Hematopoietic multipotent progenitor cell treated with erythropoietin and hydrocortisone succinate and interleukin-3 and kit ligand, for 4 days (in vitro differentiated cells): ENCODE measurements at regions not wholly inside any gene's neighbourhood (a gene's known extent, or its start where the extent isn't known, plus 50 kb on each side); places are given as distances from the start of the nearest gene placed in this dataset.
"Not testable (repeated sequence)": the region's sequence is repeated elsewhere in the genome, so short reads cannot be mapped to it uniquely, and the experiment has no call there.

Source experiments
- DNase-seq: peaks from one replicate; pipeline ENCODE4 v3.0.0-alpha.2; 2015

DNA sequence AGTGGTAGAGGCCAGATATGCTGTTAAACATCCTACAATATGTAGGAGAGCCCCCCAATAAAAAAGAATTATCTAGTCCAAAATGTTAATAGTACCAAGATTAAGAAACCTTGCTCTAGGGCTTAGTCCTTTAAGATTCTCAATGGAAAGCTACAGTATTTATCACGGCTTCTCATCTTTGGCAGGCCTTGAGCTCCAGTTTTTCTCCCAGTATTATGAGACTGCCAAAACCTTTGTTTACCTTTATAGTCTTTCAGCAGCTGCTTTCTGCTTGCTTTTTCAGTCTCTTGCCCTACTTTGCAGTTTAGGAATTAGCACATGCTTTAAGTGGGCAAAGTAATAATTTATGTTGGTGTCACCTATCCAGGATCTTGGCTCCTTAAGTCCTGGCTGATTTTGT lies 59.7 kb downstream of the NHLRC1 start:
- DNase-seq: no peak

DNA sequence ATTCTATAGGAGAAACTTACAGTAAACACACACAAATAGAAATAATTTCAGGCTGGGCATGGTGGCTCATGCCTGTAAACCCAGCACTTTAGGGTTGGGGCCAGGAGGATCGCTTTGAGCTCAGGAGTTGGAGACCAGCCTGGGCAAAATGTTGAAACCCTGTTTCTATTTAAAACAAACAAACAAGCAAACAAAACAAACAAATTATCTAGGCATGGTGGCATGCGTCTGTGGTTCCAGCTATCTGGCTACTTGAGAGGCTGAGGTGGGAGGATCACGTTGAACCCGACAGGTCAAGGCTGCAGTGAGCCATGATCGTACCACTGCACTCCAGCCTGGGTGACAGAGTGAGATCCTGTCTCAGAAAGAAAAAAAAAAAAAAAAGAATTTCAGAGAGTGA lies 64.0 kb downstream of the NHLRC1 start:
- no peak for DNase-seq

DNA sequence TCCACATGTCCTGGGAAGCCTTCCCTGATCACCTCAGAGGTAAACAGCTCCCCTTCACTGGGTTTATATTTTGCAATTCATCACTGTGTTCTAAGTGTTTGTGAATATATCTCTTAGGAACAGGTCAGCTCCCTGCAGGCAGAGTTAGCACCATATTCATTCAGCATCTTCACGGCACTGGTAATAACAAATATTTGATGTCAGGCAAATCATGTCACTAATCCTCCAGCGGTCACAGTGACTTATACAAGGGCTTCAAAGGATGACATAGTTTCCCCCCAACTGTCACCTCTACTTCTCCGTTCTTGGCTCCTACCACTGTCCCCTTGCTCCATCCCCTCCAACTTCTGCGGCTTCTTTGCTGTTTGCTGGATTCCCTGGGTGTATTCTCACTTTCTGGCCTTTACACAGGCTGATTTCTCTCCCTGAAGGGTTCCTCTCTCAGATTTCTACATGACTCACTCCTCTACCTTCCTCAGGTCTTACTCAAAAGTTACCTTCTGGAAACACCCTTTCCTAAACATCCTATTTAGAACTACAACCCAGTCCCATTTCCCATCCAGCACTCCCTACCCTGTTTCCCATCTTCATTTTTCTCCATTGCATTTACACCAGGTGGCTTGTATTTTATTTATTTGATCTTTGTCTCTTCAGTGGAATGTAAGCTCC lies 66.6 kb downstream of the NHLRC1 start:
- DNase-seq: no peak

DNA sequence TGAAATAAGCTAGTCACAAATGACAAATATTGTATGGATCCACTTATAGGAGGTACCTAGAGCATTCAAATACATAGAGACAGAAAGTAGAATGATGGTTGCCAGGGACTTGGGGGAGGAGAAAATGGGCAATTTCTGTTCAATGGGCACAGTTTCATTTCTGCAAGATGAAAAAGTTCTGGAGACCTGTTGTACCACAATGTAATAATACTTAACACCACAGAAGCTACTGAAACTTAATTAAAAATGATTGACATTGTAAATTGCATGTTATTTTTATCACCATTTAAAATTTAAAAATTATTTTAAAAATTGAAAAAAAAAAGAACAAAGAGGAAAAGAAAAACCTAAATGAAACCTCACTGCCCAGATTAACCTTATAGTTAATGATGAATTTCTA lies 67.4 kb downstream of the NHLRC1 start:
- no peak for DNase-seq

DNA sequence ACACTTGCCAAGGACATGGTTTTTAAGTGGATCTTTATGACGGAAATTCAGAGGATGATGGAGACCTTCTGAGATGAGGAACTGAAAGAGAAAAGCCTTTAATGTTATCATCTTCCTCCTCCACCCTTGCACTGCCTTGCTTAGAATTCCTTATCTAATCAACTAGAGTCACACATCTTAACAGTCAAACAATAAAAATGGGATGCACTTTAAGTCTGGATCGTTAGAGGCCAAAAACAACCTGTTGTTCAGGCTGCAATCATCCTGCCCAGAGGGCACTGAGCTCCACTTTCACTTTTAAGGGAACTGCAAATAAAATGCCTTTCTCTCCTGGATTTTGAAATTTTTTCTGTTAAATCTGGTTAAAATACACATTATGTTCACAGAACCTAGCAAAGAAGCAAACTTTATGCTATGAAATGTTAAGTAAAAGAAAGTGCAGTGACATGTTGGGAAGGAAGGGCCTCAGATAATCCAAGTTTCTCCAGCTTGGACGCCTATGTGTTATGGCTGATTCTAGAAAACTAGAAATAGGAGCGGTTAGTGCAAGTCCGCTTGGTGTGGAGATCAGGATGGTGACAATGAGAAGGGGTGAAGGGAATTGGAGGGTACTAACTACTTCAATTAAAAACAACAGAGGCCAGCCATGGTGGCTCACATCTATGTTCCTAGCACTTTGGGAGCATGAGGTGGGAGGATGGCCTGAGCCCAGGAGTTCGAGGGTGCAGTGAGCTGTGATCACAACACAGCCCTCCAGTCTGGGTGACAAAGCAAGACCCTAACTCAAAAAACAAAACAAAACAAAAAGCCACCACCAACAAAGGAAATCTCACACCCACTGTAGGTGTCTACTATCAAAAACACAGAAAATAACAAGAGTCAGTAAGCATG lies 66.4 kb upstream of the KIF13A start:
- DNase-seq: peak; percentile 85

DNA sequence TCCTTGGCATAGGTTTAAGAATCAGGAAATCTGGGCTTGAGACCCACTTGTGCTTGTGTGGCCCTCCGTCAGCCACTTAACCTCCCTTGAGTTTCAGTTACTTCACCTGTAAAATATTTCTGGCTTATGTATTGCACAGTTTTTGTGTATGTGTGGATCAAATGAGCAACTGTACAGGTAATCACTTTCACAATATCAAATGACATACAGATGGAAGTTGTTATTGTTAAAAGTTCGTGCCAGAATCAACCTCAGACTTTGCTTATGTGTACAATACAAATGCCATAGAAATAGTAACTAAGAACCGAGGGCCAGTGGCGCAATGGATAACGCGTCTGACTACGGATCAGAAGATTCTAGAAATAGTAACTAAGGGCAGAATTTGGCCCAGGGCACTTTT lies 65.6 kb upstream of the KIF13A start:
- no peak for DNase-seq

DNA sequence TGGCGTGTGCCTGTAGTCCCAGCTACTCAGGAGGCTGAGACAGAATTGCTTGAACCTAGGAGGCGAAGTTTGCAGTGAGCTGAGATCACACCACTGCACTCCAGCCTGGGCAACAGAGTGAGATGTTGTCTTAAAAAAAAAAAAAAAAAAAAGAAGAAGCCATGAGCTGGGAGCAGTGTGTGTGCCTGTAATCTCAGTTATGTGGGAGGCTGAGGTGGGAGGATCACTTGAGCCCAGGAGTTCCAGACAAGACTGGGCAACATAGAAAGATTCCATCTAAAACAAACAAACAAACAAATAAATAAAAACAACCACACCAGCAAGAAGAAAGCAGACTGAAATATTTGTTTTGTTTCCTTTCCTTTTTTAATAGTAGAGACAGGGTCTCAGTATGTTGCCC lies 62.2 kb upstream of the KIF13A start:
- DNase-seq: no peak

DNA sequence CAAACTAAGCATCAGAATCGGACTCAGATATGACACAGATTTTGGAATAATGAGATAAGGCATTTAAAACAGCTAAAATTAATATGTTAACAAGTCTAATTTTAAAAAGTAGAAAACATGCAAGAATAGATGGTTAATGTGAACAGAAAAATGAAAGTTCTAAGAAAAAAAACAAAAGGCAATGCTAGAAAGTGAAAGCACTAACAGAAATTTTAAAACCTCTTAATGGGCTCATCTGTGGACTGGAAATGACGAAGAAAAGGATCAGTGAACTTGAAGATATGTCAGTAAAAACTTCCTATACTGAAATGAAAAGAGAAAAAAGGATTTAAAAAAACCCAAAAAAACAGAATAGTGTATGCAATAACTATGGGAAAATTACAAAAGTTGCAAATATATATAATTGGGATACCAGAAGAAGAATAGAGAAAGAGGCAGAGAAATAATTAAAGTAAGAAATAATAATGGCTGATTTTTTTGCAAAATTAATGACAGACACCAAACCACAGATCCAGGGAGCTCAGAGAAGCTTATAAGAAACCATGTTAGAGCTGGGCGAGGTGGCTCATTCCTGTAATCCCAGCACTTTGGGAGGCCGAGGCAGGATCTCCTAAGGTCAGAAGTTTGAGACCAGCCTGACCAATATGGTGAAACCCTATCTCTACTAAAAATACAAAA lies 61.7 kb upstream of the KIF13A start:
- no peak for DNase-seq

DNA sequence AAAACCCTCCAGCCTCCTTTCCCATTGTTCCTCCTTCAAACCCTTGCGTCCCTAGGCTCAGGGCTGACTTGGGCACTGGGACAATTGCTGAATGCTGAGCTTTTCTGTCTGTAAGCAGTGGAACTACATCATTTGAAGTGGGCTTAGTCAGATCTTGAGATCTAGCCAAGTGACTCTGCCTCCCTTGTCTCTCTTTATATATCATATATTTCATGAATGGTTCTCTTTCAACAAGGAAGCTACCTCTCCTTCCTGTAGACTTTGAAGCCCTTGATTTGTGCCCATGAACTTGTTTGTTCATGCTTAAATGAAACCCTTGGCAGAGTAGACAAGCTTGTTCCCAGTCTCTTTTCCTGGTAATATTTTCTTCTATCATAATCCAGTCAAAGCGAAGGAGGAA lies 60.0 kb upstream of the KIF13A start:
- DNase-seq: no peak

DNA sequence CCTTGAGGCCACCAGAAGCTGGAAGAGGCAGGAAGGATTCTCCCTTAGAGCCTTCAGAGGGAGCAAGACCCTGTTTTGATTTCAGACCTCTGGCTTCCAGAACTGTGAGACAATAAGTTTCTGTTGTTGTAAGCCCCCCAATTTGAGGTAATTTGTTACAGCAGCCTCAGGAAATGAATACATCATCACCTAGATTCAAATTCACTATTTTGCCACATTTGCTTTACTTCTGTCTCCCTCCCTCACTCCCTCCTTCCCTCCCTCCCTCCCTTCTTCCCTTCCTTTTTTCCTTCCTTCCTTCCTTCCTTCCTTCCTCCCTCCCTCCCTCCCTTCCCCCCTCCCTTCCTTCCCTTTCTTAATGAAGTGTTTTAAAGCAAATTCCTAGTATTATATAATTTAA lies 58.1 kb upstream of the KIF13A start:
- no peak for DNase-seq

DNA sequence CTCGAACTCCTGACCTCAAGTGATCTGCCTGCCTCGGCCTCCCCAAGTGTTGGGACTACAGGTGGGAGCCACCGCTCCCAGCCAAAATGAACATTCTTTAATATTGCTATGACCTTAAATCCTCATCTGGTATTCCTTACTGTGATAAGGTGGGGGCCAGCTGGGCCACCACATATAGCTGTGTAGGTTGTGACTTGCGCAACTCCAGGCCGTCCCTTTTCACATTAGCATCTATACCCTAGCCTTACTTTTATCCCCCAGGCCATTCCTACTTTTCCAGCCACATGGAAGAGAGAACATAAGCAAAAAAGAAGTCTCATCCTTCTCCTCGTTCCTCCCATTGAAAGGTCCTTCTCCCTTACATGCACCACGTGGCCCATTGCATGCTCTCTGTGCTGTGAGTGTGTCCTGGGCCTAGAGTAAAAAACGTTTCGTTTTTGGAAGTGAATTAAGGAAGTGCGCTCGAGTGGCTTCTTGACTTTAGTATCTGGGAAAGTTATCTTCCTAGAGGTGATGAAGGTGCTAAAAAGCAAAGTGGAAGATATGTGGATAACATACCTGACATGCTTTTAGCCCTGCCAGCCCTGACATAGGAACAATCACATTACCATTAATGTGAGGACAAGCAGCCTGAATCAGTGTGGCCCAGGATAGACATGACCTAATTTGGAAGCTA lies 56.8 kb upstream of the KIF13A start:
- no peak for DNase-seq

DNA sequence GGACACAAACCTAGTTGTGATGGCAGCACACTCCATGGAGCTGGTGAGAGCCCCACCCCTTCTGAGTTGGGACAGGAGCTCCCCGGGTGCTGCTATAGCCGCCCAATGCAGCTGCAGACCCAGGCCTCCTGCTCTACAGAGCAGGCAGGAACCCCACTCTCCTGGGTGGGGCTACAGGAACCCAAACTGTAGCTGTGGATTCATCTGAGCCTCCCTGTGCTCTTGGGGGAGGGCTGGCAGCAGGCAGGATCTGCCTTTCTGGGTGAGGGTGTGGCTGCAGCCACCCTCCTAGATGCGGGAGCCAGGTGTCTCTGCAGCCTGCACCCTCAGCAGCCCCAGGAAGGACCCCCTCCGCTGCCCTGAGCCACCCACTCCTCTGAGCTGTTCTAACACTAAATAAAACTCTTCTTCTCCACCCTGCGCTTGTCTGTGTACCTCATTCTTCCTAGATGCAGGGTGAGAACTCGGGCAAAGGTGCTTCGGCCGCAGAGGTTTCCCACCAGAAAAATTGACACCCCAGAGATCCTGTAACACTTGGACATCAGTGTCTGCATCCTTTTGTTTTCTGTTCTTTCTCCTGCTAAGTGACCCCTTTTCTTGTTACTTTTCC lies 55.2 kb upstream of the KIF13A start:
- no peak for DNase-seq

DNA sequence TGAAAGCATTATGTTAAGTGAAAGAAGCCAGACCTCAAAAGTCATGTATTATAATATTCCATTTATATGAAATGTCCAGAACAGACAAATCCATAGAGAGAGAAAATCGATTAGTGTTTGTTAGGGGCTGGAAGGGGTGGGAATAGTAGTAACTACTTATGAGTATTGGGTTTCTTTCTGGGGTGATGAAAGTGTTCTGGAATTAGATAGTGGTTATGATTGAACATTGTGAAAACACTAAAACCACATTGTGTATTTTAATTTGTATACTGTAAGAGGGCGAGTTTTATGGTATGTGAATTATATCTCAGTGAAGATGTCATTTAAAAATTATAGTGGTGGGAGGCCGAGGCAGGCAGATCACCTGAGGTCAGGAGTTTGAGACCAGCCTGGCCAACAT lies 52.0 kb upstream of the KIF13A start:
- DNase-seq: no peak

DNA sequence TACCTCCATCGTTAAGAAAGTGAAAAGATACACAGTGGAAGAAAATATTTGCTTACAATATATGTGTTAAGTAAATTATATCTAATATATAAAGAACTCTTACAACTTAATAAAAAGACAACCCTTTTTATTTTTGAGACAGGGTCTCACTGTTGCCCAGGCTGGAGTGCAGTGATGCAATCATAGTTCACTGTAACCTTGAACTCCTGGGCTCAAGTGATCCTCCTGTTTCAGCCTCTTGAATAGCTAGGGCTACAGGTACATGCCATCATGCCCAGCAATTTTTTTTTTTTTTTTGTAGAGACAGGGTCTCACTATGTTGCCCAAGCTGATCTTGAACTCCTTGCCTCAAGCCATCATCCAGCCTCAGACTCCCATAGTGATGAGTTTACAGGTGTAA lies 50.8 kb upstream of the KIF13A start:
- DNase-seq: not testable (repeated sequence)
